ENCODE measurements at regions not wholly inside any gene's neighbourhood (a gene's known extent, or its start where the extent isn't known, plus 50 kb on each side); places are given as distances from the start of the nearest gene placed in this dataset.

DNA sequence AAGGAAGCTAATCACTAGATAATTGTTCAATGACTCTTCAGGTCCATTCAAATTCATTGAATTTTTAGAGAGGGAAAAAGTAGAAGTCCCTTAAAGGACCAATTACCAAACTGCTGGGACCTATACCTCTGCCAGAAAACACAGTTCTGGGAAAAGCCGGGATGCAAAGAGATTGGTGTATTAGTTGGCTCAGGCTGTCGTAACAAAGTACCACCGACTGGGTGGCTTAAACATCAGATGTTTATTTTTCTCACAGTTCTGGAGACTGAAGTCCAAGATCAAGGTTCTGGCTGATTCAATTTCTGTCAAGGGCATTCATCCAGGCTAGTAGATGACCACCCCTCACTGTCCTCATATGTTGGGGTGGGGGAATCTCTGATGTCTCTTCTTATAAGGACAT is 177.1 kb upstream of the FSTL4 start:
- no peaks in the 10 kb centered on the region for H3K9me3 Mint-ChIP-seq
- H3K4me1 Mint-ChIP-seq (ENCODE audit: low read depth) = no peaks in the 10 kb centered on the region
- H3K27ac Mint-ChIP-seq = no peak overlapping the region
- DNase-seq = no peak
- no peak overlapping the region for H3K4me3 Mint-ChIP-seq
- TF ChIP-seq, protein P1, sequence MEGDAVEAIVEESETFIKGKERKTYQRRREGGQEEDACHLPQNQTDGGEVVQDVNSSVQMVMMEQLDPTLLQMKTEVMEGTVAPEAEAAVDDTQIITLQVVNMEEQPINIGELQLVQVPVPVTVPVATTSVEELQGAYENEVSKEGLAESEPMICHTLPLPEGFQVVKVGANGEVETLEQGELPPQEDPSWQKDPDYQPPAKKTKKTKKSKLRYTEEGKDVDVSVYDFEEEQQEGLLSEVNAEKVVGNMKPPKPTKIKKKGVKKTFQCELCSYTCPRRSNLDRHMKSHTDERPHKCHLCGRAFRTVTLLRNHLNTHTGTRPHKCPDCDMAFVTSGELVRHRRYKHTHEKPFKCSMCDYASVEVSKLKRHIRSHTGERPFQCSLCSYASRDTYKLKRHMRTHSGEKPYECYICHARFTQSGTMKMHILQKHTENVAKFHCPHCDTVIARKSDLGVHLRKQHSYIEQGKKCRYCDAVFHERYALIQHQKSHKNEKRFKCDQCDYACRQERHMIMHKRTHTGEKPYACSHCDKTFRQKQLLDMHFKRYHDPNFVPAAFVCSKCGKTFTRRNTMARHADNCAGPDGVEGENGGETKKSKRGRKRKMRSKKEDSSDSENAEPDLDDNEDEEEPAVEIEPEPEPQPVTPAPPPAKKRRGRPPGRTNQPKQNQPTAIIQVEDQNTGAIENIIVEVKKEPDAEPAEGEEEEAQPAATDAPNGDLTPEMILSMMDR (IDR thresholded peaks at IDR 0.05) = no peak
- peaks cover 28% of the 10 kb centered on the region for H3K27me3 Mint-ChIP-seq (ENCODE audit: insufficient read depth)
- H3K36me3 Mint-ChIP-seq (ENCODE audit: low read depth) = no peaks in the 10 kb centered on the region

DNA sequence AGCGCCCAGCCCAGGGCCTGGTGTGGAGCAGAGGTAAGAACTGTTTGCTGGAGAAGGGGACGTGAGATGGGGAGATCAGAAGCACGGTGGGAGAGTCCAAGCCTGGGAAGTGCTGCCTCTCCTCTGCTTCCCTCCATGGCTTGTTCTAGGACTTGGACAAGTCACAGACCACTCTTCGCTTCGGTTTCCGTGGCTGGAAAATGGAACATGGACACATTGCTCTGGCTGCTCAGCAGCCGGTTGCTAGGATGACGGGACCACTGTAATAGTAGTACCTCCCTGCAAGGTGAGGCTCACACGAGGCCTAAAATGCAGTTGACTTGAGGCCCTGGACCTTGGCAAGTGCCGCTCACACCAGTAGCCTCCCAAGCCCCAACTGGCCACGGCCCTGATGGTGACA is 175.8 kb upstream of the FSTL4 start:
- Mint-ChIP-seq H3K4me3 (no peak overlapping the region), H3K9me3 (no peaks in the 10 kb centered on the region), H3K27ac (no peak overlapping the region), H3K27me3 (ENCODE audit: insufficient read depth) (peaks cover 23% of the 10 kb centered on the region), H3K4me1 (ENCODE audit: low read depth) (no peaks in the 10 kb centered on the region), H3K36me3 (ENCODE audit: low read depth) (no peaks in the 10 kb centered on the region)
- TF ChIP-seq, protein P1 (IDR thresholded peaks at IDR 0.05) = no peak
- no peak for DNase-seq

DNA sequence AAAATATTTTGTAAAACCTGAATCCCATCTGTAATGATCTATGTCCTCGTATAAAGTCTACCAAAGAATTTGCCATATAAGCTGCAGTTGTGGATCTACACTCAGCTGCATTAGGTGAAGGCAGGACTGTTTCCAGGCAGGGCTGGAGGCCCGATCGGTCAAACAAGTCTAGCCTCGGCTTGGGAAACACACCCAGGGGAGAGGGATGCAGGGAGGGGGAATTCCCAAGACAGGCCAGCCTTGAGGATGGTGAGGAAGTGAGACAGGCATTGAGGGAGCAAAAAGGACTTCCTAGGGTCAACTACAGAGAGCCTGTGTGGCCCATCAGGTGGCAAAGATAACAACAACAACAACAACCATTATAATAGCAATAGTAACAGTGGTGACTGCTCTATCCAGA is 174.1 kb upstream of the FSTL4 start:
- TF ChIP-seq, protein P1 (IDR thresholded peaks at IDR 0.05) = no peak
- H3K4me3 Mint-ChIP-seq = no peak overlapping the region
- no peak for DNase-seq
- no peaks in the 10 kb centered on the region for H3K9me3 Mint-ChIP-seq
- no peaks in the 10 kb centered on the region for H3K36me3 Mint-ChIP-seq (ENCODE audit: low read depth)
- H3K27ac Mint-ChIP-seq = no peak overlapping the region
- peaks cover 16% of the 10 kb centered on the region for H3K27me3 Mint-ChIP-seq (ENCODE audit: insufficient read depth)
- no peaks in the 10 kb centered on the region for H3K4me1 Mint-ChIP-seq (ENCODE audit: low read depth)

DNA sequence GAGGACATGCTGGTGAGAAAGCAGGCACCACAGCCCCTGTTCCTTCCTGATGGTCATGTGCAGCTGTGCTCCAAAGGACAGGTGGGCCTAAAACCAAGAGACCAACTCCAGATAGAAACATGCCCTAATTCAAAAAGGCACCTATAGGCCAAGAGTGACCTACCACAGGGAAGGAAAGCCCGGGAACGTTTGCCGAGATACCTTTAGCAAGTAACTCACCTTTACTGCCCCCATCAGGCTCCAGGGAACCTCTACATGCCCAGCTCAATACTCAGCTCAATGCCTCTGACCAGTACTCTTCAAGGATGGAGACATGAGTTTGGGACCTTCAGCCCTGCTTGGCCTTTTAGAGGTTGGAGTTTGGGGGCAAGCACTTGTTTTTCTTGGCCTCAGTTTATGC is 172.8 kb upstream of the FSTL4 start:
- no peaks in the 10 kb centered on the region for H3K9me3 Mint-ChIP-seq
- H3K36me3 Mint-ChIP-seq (ENCODE audit: low read depth) = no peaks in the 10 kb centered on the region
- TF ChIP-seq, protein P1 (IDR thresholded peaks at IDR 0.05) = no peak
- H3K27me3 Mint-ChIP-seq (ENCODE audit: insufficient read depth) = peaks cover 17% of the 10 kb centered on the region
- DNase-seq = no peak
- no peaks in the 10 kb centered on the region for H3K4me1 Mint-ChIP-seq (ENCODE audit: low read depth)
- H3K4me3 Mint-ChIP-seq = no peak overlapping the region
- no peak overlapping the region for H3K27ac Mint-ChIP-seq

DNA sequence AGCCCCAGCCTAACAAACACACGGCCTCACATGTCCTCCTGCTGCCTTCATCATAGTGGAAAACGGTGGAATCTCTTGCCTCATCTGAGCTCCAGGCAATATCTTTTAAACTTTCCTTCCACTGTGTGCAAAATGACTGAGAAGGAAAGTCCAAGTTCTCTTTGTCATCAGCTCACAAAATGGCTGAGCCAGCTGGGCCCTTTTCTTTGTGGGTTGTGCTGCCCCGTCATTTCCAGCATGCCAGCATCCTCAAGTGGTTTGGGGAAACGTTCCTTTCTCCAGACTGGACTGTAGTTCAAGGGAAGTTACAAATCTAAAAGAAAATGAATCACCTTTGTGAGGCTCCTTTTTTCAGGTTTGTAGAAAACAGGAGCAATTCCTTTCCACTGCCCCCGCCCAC is 171.1 kb upstream of the FSTL4 start:
- TF ChIP-seq, protein P1 (IDR thresholded peaks at IDR 0.05) = no peak
- peaks cover 17% of the 10 kb centered on the region for H3K27me3 Mint-ChIP-seq (ENCODE audit: insufficient read depth)
- H3K27ac Mint-ChIP-seq = no peak overlapping the region
- no peaks in the 10 kb centered on the region for H3K9me3 Mint-ChIP-seq
- no peaks in the 10 kb centered on the region for H3K36me3 Mint-ChIP-seq (ENCODE audit: low read depth)
- no peak for DNase-seq
- no peaks in the 10 kb centered on the region for H3K4me1 Mint-ChIP-seq (ENCODE audit: low read depth)
- no peak overlapping the region for H3K4me3 Mint-ChIP-seq

DNA sequence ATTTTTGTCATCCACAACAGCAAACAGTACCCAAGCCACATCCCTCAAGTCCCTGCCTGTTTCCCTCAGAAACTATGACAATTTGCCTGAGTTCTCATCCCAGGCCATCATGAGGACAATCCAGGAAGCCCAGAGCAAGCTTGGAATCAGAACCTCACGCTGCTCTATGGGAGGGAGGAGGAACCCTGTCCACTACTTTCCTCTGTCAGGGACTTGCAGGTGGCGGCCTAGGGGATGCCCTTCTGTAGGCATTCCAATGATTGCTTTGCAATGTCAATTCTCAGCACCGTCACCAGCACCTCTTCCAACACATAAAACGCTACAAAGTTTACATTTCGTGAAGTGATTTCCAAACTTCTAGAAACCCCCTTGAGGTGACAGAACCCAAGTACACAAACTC is 170.4 kb upstream of the FSTL4 start:
- no peak for DNase-seq
- Mint-ChIP-seq H3K36me3 (ENCODE audit: low read depth) (no peaks in the 10 kb centered on the region), H3K9me3 (no peaks in the 10 kb centered on the region), H3K27ac (no peak overlapping the region), H3K27me3 (ENCODE audit: insufficient read depth) (peaks cover 12% of the 10 kb centered on the region), H3K4me3 (no peak overlapping the region), H3K4me1 (ENCODE audit: low read depth) (no peaks in the 10 kb centered on the region)
- TF ChIP-seq, protein P1 (IDR thresholded peaks at IDR 0.05) = no peak
